ENCODE measurements at regions not wholly inside any gene's neighbourhood (a gene's known extent, or its start where the extent isn't known, plus 50 kb on each side); places are given as distances from the start of the nearest gene placed in this dataset.

- Histone ChIP-seq H3K23me2 (ENCODE audit: insufficient read length, low read depth, low read length, poor library complexity, severe bottlenecking) (no peaks in the 10 kb centered on the region), H3K4ac (ENCODE audit: low read depth, low read length) (no peak overlapping the region), H3K79me1 (ENCODE audit: insufficient read depth, low read depth, low read length, poor library complexity, severe bottlenecking) (no peaks in the 10 kb centered on the region), H4K5ac (ENCODE audit: insufficient read length, low read depth, low read length) (no peak overlapping the region), H2BK20ac (ENCODE audit: low read depth, low read length, poor library complexity, severe bottlenecking) (no peak overlapping the region), H3K4me2 (ENCODE audit: insufficient read depth, insufficient read length, low read length) (no peak overlapping the region), H3K14ac (ENCODE audit: insufficient read depth, low read length) (no peak overlapping the region), H4K20me1 (ENCODE audit: control insufficient read depth, insufficient read depth, insufficient read length) (no peaks in the 10 kb centered on the region), H3K18ac (ENCODE audit: insufficient read length, low read depth, low read length) (no peak overlapping the region), H4K91ac (ENCODE audit: insufficient read length, low read depth, low read length) (no peak overlapping the region), H3K56ac (ENCODE audit: insufficient read length, low read depth, low read length) (no peak overlapping the region), H3K27ac (ENCODE audit: insufficient read length, low read depth, low read length) (no peak overlapping the region), H3K27me3 (ENCODE audit: insufficient read depth, low read length) (no peaks in the 10 kb centered on the region), H4K8ac (replicated peaks; ENCODE audit: insufficient read length, low read depth, low read length) (no peak overlapping the region), H2BK12ac (ENCODE audit: insufficient read length, low read depth, low read length) (no peak overlapping the region), H2AK5ac (ENCODE audit: insufficient read length, low read length) (no peak overlapping the region), H2BK5ac (ENCODE audit: insufficient read length, low read length) (no peak overlapping the region), H2AFZ (ENCODE audit: low read length) (no peak overlapping the region), H3K79me2 (ENCODE audit: insufficient read depth, low read length) (no peaks in the 10 kb centered on the region), H3K9me3 (ENCODE audit: control insufficient read depth, low read depth, low read length) (no peaks in the 10 kb centered on the region), H3K9ac (ENCODE audit: extremely low read depth, insufficient read length, low read length) (no peak overlapping the region), H3K4me1 (ENCODE audit: insufficient read depth, low read length) (no peaks in the 10 kb centered on the region), H3T11ph (ENCODE audit: low read length) (no peak overlapping the region), H2BK15ac (ENCODE audit: low read depth, low read length) (no peak overlapping the region), H3K23ac (ENCODE audit: insufficient read length, low read depth, low read length) (no peak overlapping the region), H2BK120ac (ENCODE audit: low read depth, low read length, poor library complexity, severe bottlenecking) (no peak overlapping the region)
- Mint-ChIP-seq H3K27ac (no peak overlapping the region), H3K4me3 (no peak overlapping the region), H3K4me1 (no peaks in the 10 kb centered on the region), H3K9me3 (peaks cover 0 to 3% of the 10 kb centered on the region in 2 experiments; a peak in 1 of 5 replicates), H3K27me3 (ENCODE audit: low read depth) (no peaks in the 10 kb centered on the region), H3K36me3 (ENCODE audit: insufficient read depth in 1 of 3, low read depth in 3 of 3) (no peaks in the 10 kb centered on the region)
- no peak for DNase-seq
- no CpG with 5 or more reads among the region's 5 CpGs for WGBS (ENCODE audit: extremely low coverage, insufficient read length, low lambda C conversion rate)
- no peak for TF ChIP-seq CTCF (conservative IDR thresholded peaks at IDR 0.05)
These were observed 112.9 kb downstream of the MTX3 start for GRCh38 chr5:79878136-79878679.
